PC-9 (cell line): ENCODE measurements at regions not wholly inside any gene's neighbourhood (a gene's known extent, or its start where the extent isn't known, plus 50 kb on each side); places are given as distances from the start of the nearest gene placed in this dataset.

Source experiments
- CTCF ChIP-seq: fragments of 200-600 bp; sonication (generic); conservative IDR thresholded peaks from 2 replicates; pipeline ENCODE4 v1.6.1; 2017; ENCODE audit warnings: mixed run types, antibody characterized with exemption, mild to moderate bottlenecking, moderate library complexity
- EZH2 ChIP-seq: fragments of 200-600 bp; sonication (generic); IDR thresholded peaks from 2 replicates; pipeline ENCODE4 v1.8.0; 2017; ENCODE audit warnings: antibody characterized with exemption, low read depth

GRCh38 chr15:22265970-22266369, 185.6 kb downstream of the OR4M2 start:
- no peak for TF ChIP-seq CTCF
- TF ChIP-seq EZH2, result no peak
